Astrocyte of the spinal cord (primary cell): ENCODE measurements at regions not wholly inside any gene's neighbourhood (a gene's known extent, or its start where the extent isn't known, plus 50 kb on each side); places are given as distances from the start of the nearest gene placed in this dataset.

Experiments used
- DNase-seq: peaks from one replicate; pipeline ENCODE4 v3.0.0; 2011; ENCODE audit warnings: low read depth, low spot score
- H3K4me3 ChIP-seq: 2 replicates; pipeline ENCODE4 v1.5.1; 2011; ENCODE audit warnings: low read depth, mild to moderate bottlenecking, low read length, moderate library complexity
- in situ Hi-C: cut with HindIII; loops from 2 replicates; pipeline ENCODE4 v1.10.0; 2017; ENCODE audit warnings: low sequenced_read_pairs
- TF ChIP-seq, protein P1 (sequence below): IDR thresholded peaks from 2 replicates; pipeline ENCODE4 v1.5.1; 2012; ENCODE audit warnings: low read depth, mild to moderate bottlenecking, low read length, inconsistent platforms

DNA sequence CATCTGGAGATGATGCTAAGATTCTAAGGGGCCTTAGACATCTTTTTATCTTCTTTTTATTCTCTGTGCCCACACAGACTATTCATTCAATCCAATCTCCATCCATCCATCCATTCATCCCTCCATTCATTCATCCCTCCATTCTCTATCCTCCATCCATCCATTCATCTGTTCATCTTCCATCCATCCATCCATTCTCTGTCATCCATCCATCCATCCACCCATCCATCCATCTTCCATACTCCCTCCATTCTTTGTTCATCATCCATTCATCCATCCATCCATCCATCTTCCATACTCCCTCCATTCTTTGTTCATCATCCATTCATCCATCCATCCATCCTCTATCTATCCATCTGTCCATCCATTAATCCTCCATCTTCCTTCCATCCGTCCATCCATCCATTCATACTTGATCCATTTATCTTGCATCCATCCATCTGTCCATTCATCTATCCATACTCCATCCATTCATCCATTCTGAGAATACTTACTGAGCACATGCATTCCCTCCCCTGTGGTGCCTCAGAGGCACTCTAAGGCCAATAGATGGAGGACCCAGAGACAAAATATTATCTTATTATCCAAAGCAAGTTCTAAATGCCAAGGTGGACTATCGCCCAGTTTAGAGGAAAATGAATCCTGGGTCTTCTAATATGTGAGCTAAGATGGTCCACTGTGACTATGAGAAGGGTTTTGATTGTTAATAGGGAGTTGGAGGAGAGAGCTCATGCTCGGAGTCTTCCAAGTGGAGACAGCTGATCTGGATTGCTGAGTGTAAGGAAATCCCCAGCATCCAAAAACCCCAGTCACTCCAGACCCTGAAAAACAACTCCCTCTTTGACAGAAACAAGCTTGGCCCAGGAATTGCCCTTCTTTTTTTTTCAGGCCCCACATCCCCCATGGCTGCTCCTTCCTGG, 152.6 kb upstream of the MYCN start:
- H3K4me3 ChIP-seq = no peak overlapping the region
- TF ChIP-seq, protein P1, sequence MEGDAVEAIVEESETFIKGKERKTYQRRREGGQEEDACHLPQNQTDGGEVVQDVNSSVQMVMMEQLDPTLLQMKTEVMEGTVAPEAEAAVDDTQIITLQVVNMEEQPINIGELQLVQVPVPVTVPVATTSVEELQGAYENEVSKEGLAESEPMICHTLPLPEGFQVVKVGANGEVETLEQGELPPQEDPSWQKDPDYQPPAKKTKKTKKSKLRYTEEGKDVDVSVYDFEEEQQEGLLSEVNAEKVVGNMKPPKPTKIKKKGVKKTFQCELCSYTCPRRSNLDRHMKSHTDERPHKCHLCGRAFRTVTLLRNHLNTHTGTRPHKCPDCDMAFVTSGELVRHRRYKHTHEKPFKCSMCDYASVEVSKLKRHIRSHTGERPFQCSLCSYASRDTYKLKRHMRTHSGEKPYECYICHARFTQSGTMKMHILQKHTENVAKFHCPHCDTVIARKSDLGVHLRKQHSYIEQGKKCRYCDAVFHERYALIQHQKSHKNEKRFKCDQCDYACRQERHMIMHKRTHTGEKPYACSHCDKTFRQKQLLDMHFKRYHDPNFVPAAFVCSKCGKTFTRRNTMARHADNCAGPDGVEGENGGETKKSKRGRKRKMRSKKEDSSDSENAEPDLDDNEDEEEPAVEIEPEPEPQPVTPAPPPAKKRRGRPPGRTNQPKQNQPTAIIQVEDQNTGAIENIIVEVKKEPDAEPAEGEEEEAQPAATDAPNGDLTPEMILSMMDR = no peak
- no peak for DNase-seq
- in situ Hi-C loops = no loop called here

DNA sequence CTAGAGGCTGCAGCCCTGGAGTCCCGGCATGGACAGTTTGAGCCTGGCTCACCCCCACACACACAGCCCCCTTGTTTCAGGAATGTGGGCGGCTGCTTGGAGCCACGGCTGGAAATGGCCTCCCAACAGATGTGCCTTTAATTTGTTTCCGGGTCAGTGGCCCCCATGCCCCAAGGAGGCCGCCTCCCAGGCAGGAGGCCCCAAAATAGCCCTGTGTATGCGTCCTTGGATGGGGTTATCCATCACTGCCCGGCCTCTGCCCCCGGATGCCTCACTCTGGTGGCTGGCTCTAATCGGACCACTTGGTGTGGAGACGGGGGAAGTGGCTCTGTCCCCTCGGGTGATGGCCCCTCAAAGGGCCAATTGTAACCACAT, 151.9 kb upstream of the MYCN start:
- DNase-seq = no peak
- in situ Hi-C loops = no loop called here
- H3K4me3 ChIP-seq = no peak overlapping the region
- TF ChIP-seq, protein P1 = no peak

DNA sequence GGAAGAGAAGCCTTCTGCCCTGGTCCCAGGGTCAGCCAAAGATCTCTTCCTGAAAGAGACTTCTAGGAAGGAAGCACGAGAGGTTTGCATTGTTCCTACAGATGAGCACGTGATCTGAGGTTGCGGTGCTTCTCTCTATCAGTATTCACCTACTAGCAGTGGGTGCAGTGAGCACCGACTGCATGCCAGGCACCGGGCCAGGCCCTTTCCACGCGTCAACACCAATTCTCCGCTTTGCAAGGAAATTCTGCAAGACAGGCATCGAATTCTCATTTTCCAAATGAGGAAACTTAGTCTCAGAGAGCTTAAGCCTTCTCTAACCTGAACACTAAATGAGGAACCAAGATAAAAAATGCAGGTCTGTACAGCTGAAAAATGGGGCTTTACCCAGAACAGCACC, 151.5 kb upstream of the MYCN start:
- in situ Hi-C loops = no loop called here
- no peak overlapping the region for H3K4me3 ChIP-seq
- DNase-seq = no peak

DNA sequence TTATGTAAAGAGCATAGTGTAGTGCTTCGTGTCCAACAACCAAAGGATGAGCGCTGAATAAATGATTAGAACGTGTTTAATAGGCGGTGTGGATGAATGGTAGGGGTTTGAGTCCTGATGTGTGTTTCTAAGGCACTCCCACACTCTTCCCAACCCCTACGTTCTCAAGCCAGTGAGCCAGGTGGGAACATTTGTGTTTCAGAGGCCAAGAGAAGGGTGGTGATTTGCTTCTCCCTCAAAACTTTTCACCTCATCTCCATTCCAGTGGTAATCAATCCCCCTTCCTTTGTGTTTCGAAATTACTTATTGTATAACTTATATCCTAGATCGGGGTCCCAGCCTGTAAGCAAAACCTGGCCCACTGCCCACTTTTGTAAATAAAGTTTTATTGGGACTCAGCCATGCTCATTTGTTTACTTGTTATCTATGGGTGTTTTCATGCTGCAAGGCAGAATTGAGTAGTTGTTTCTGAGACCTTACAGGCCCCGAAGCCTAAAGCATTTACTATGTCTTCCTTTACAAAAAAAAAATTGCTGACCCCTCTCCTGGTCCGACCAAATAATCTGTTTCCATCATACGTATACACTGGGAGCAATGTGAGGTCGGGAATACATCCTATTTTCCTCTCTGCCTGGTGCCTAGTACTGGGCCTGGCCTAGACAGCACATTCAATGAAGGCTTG, 150.8 kb upstream of the MYCN start:
- TF ChIP-seq, protein P1 = no peak
- in situ Hi-C loops = no loop called here
- no peak overlapping the region for H3K4me3 ChIP-seq
- DNase-seq = no peak

More for the DNA sequence above, 151.5 kb upstream of the MYCN start:
- TF ChIP-seq, protein P1 = no peak

DNA sequence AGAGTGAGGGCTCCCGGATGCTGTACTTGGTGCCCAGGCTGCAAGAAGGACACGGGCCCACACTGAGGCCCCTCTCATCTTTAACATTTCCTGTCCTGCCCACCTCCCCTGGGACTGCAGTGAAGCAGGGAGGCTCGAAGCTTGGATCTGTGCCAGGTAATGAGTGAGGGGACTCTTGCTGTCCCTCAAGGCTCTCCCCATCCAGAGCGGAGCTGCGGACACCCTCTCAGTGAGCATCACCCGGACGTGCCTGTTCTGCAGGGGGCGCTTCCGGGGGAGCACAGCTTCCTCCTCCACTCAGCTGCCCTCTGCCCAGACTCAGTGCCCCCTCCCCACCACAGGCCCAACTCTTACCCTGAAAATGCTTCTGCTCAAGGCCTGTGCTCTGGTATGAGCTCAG, 150.0 kb upstream of the MYCN start:
- DNase-seq = no peak
- TF ChIP-seq, protein P1 = no peak
- in situ Hi-C loops = no loop called here
- no peak overlapping the region for H3K4me3 ChIP-seq

DNA sequence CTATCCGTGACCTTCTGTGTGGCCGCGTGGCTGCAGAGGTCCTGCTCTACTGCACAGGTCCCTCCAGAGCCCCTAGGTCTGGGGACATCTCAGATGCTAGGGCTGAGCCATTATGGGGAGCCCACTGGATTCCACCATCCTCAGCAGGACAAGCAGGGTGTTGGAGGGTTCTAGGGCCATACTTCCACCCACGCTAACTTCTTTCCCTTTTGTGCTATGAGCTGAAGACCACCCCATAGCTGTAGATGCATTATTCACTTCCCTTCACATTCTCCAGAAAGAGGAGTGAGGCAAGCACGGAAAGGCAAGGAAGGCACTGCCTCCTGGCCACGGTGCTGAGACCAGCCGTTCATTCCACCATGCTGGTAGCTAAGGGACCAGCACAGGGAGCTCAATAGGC, 149.5 kb upstream of the MYCN start:
- in situ Hi-C loops = no loop called here
- no peak overlapping the region for H3K4me3 ChIP-seq
- no peak for DNase-seq
- TF ChIP-seq, protein P1 = no peak
